Embryonic facial prominence (tissue), 1 donor: ENCODE measurements at regions not wholly inside any gene's neighbourhood (a gene's known extent, or its start where the extent isn't known, plus 50 kb on each side); places are given as distances from the start of the nearest gene placed in this dataset.

ENCODE experiments used
- DNase-seq: peaks from one replicate; pipeline ENCODE4 v3.0.0-alpha.2; 2016; ENCODE audit errors: extremely low spot score

- DNase-seq, result no peak
Observed at GRCh38 chr11:115767883-115768282, 263.7 kb upstream of the CADM1 start.

- no peak for DNase-seq
Observed at GRCh38 chr11:115767047-115767802, 263.0 kb upstream of the CADM1 start.

- DNase-seq, result no peak
Observed at GRCh38 chr11:115766561-115766960, 262.3 kb upstream of the CADM1 start.

- no peak for DNase-seq
Observed at GRCh38 chr11:115765803-115766239, 261.6 kb upstream of the CADM1 start.

GRCh38 chr11:115764176-115764575, 260.0 kb upstream of the CADM1 start:
- no peak for DNase-seq

GRCh38 chr11:115761817-115762216, 257.6 kb upstream of the CADM1 start:
- DNase-seq, result no peak

GRCh38 chr11:115761348-115761747, 257.1 kb upstream of the CADM1 start:
- DNase-seq, result no peak

- no peak for DNase-seq
Observed at GRCh38 chr11:115760461-115761320, 256.5 kb upstream of the CADM1 start.

GRCh38 chr11:115759622-115760460, 255.6 kb upstream of the CADM1 start:
- DNase-seq, result no peak

- DNase-seq, result no peak
Observed at GRCh38 chr11:115758011-115758410, 253.8 kb upstream of the CADM1 start.

GRCh38 chr11:115751243-115752015, 247.2 kb upstream of the CADM1 start:
- DNase-seq, result no peak

GRCh38 chr11:115745610-115746512, 241.6 kb upstream of the CADM1 start:
- DNase-seq, result no peak

- DNase-seq, result no peak
Observed at GRCh38 chr11:115745066-115745465, 240.9 kb upstream of the CADM1 start.

GRCh38 chr11:115743719-115744118, 239.5 kb upstream of the CADM1 start:
- DNase-seq, result no peak

GRCh38 chr11:115741376-115742107, 237.3 kb upstream of the CADM1 start:
- no peak for DNase-seq

- DNase-seq, result no peak
Observed at GRCh38 chr11:115740324-115740723, 236.1 kb upstream of the CADM1 start.

GRCh38 chr11:115739878-115740277, 235.7 kb upstream of the CADM1 start:
- no peak for DNase-seq

GRCh38 chr11:115739146-115739545, 234.9 kb upstream of the CADM1 start:
- no peak for DNase-seq

- no peak for DNase-seq
Observed at GRCh38 chr11:115737875-115738274, 233.7 kb upstream of the CADM1 start.
